ENCODE measurements at regions not wholly inside any gene's neighbourhood (a gene's known extent, or its start where the extent isn't known, plus 50 kb on each side); places are given as distances from the start of the nearest gene placed in this dataset.

DNA sequence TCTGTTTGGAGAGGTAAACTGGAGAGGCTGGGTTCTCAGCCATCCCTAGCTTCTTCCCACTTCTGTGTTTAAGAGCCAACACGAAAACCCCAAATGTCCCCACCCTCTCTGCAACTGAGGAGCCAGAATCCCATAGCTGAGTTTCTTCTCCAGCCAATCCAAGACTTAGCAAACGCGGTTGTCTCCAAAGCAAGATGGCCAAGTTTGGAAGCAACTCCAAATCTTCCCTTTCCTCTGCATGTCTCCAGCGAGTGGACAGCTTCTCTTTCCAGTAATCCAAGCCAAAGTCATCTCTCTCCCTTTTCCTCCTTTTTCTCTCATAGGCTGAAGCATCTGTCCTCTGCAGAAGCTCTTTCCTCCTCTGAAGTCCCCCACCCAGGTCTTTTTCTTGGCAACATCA is 539.2 kb downstream of the MIAT start:
- TF ChIP-seq, protein P1, sequence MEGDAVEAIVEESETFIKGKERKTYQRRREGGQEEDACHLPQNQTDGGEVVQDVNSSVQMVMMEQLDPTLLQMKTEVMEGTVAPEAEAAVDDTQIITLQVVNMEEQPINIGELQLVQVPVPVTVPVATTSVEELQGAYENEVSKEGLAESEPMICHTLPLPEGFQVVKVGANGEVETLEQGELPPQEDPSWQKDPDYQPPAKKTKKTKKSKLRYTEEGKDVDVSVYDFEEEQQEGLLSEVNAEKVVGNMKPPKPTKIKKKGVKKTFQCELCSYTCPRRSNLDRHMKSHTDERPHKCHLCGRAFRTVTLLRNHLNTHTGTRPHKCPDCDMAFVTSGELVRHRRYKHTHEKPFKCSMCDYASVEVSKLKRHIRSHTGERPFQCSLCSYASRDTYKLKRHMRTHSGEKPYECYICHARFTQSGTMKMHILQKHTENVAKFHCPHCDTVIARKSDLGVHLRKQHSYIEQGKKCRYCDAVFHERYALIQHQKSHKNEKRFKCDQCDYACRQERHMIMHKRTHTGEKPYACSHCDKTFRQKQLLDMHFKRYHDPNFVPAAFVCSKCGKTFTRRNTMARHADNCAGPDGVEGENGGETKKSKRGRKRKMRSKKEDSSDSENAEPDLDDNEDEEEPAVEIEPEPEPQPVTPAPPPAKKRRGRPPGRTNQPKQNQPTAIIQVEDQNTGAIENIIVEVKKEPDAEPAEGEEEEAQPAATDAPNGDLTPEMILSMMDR (IDR thresholded peaks at IDR 0.05): no peak
- Histone ChIP-seq H3K4me1 (no peaks in the 10 kb centered on the region), H3K4me3 (ENCODE audit: low read depth, low read length) (no peak overlapping the region), H3K36me3 (ENCODE audit: control insufficient read depth, insufficient read depth, low read length) (no peaks in the 10 kb centered on the region), H3K79me2 (no peaks in the 10 kb centered on the region), H3K27me3 (ENCODE audit: control insufficient read depth, insufficient read depth, low read length) (no peaks in the 10 kb centered on the region), H3K4me2 (ENCODE audit: low read length) (no peak overlapping the region), H3K9me3 (ENCODE audit: control insufficient read depth, low read length) (no peaks in the 10 kb centered on the region), H2AFZ (no peak overlapping the region), H3K9ac (no peak overlapping the region), H3K27ac (no peak overlapping the region)

DNA sequence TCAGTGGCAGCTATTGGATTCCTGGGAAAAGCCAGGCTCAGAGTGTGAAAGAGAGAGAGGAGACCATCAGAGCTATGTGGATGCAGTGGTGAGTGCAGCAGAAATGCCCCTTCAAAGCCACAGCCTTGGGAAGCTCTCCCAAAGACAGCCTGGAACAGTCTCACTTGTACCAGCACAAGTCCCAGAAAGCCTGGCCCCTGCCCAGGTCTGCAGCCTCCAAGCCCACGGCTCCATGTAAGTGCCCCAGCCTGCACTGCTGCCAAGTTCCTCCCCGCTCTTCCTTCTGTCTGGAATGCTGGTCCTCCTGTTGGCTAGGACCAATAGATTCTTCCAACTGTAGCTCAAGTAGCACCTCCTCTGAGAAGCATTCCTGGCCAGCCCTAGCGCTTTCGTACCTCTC is 539.7 kb downstream of the MIAT start:
- TF ChIP-seq, protein P1 (IDR thresholded peaks at IDR 0.05): no peak
- Histone ChIP-seq H3K9me3 (ENCODE audit: control insufficient read depth, low read length) (no peaks in the 10 kb centered on the region), H3K36me3 (ENCODE audit: control insufficient read depth, insufficient read depth, low read length) (no peaks in the 10 kb centered on the region), H3K9ac (no peak overlapping the region), H3K27me3 (ENCODE audit: control insufficient read depth, insufficient read depth, low read length) (no peaks in the 10 kb centered on the region), H3K4me2 (ENCODE audit: low read length) (no peak overlapping the region), H3K79me2 (no peaks in the 10 kb centered on the region), H3K4me3 (ENCODE audit: low read depth, low read length) (no peak overlapping the region), H3K4me1 (no peaks in the 10 kb centered on the region), H2AFZ (no peak overlapping the region), H3K27ac (no peak overlapping the region)

DNA sequence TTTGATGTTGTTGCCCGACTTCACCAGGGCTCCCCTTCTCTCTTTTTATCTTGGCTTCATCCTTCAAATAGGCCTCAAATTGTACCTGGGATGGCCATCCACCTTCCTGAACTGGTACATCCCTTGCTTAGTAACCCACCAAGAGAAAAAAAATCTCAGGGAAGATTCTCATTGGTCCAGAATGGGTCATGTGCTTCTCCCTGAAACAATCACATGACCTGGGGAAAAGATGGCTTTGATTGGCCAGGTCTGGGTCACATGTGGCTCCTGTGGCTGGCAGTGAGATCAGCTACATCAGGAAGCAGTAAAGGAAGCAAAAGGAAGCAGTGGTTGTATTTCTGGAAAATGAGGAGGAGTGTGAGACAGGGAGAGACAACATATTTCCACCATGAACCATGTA is 540.2 kb downstream of the MIAT start:
- no peaks in the 10 kb centered on the region for H3K27me3 ChIP-seq (ENCODE audit: control insufficient read depth, insufficient read depth, low read length)
- no peaks in the 10 kb centered on the region for H3K9me3 ChIP-seq (ENCODE audit: control insufficient read depth, low read length)
- TF ChIP-seq, protein P1 (IDR thresholded peaks at IDR 0.05): no peak
- no peak overlapping the region for H3K9ac ChIP-seq
- H3K4me2 ChIP-seq (ENCODE audit: low read length): no peak overlapping the region
- no peaks in the 10 kb centered on the region for H3K79me2 ChIP-seq
- H3K4me3 ChIP-seq (ENCODE audit: low read depth, low read length): no peak overlapping the region
- no peak overlapping the region for H3K27ac ChIP-seq
- H3K4me1 ChIP-seq: no peaks in the 10 kb centered on the region
- H2AFZ ChIP-seq: no peak overlapping the region
- no peaks in the 10 kb centered on the region for H3K36me3 ChIP-seq (ENCODE audit: control insufficient read depth, insufficient read depth, low read length)

DNA sequence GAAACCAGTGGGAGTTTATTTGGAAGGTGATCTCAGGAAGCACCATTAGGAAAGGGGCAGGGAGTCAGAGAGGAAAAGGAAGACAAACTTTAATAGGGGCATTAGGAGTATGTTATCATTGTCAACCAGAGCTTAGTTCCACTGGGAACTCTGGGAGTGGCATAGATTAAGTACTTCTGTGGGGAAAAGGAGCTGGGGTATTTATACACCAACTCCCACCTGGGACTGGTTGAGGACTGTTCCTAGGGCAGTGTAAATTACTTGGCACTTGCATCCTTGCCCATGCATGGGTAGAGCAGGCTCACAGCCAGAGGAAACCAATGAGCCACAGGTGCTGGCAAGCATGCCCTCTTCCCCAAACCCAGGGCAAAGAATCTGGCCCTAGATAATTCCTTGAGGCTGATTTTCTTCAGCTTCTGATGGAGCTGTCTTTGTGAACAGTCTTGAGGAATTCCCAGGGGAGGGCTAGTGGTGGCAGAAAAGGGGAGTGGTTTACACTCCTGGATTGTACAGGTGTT is 541.2 kb downstream of the MIAT start:
- TF ChIP-seq, protein P1 (IDR thresholded peaks at IDR 0.05): no peak
- H3K79me2 ChIP-seq: no peaks in the 10 kb centered on the region
- no peak overlapping the region for H3K9ac ChIP-seq
- no peak overlapping the region for H3K4me2 ChIP-seq (ENCODE audit: low read length)
- no peaks in the 10 kb centered on the region for H3K36me3 ChIP-seq (ENCODE audit: control insufficient read depth, insufficient read depth, low read length)
- H2AFZ ChIP-seq: no peak overlapping the region
- H3K27ac ChIP-seq: no peak overlapping the region
- no peaks in the 10 kb centered on the region for H3K4me1 ChIP-seq
- H3K9me3 ChIP-seq (ENCODE audit: control insufficient read depth, low read length): no peaks in the 10 kb centered on the region
- no peaks in the 10 kb centered on the region for H3K27me3 ChIP-seq (ENCODE audit: control insufficient read depth, insufficient read depth, low read length)
- H3K4me3 ChIP-seq (ENCODE audit: low read depth, low read length): no peak overlapping the region

DNA sequence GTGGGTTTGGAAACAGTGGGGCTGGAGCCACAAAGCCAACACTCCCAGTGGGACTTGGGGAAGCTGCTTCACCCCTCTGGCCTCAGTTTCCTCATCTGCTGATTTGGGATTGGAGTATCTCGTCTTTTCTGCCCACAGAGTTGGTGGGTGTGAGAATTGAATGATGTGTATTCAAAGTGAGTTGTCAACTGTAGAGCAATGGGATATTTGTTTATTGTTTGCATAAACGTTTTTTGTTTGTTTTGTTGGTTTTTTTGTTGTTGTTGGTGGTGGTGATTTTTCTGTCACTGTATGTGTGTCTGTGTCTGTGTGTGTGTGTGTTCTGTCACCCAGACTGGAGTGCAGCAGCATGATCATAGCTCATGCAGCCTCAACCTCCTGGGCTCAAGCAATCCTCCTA is 542.0 kb downstream of the MIAT start:
- Histone ChIP-seq H3K27ac (no peak overlapping the region), H3K4me3 (ENCODE audit: low read depth, low read length) (no peak overlapping the region), H3K9me3 (ENCODE audit: control insufficient read depth, low read length) (no peaks in the 10 kb centered on the region), H3K79me2 (no peaks in the 10 kb centered on the region), H2AFZ (no peak overlapping the region), H3K27me3 (ENCODE audit: control insufficient read depth, insufficient read depth, low read length) (no peaks in the 10 kb centered on the region), H3K36me3 (ENCODE audit: control insufficient read depth, insufficient read depth, low read length) (no peaks in the 10 kb centered on the region), H3K4me1 (no peaks in the 10 kb centered on the region), H3K4me2 (ENCODE audit: low read length) (no peak overlapping the region), H3K9ac (no peak overlapping the region)
- TF ChIP-seq, protein P1 (IDR thresholded peaks at IDR 0.05): no peak
